Hindlimb muscle (tissue), 1 donor: ENCODE measurements at regions not wholly inside any gene's neighbourhood (a gene's known extent, or its start where the extent isn't known, plus 50 kb on each side); places are given as distances from the start of the nearest gene placed in this dataset.
"Not testable (repeated sequence)": the region's sequence is repeated elsewhere in the genome, so short reads cannot be mapped to it uniquely, and the experiment has no call there.

Experiments
- DNase-seq: peaks from one replicate; pipeline ENCODE4 v3.0.0-alpha.2; 2013

- no peak for DNase-seq
Measured at GRCh38 chr2:4049463-4049862, 346.1 kb downstream of the DCDC2C start.

- DNase-seq, result no peak
Measured at GRCh38 chr2:4053769-4054493, 350.6 kb downstream of the DCDC2C start.

GRCh38 chr2:4066217-4066616 lies 362.8 kb downstream of the DCDC2C start:
- no peak for DNase-seq

- DNase-seq, result no peak
Measured at GRCh38 chr2:4073026-4073569, 369.7 kb downstream of the DCDC2C start.

- no peak for DNase-seq
Measured at GRCh38 chr2:4077017-4077416, 373.6 kb downstream of the DCDC2C start.

GRCh38 chr2:4085186-4085585 lies 381.8 kb downstream of the DCDC2C start:
- DNase-seq, result no peak

- no peak for DNase-seq
Measured at GRCh38 chr2:4090668-4091630, 387.6 kb downstream of the DCDC2C start.

- no peak for DNase-seq
Measured at GRCh38 chr2:4091869-4092268, 388.5 kb downstream of the DCDC2C start.

- no peak for DNase-seq
Measured at GRCh38 chr2:4094743-4095142, 391.4 kb downstream of the DCDC2C start.

GRCh38 chr2:4096978-4097766 lies 393.8 kb downstream of the DCDC2C start:
- DNase-seq, result no peak

- no peak for DNase-seq
Measured at GRCh38 chr2:4098137-4098536, 394.8 kb downstream of the DCDC2C start.

- DNase-seq, result no peak
Measured at GRCh38 chr2:4101936-4102335, 398.6 kb downstream of the DCDC2C start.

- no peak for DNase-seq
Measured at GRCh38 chr2:4107179-4107578, 403.8 kb downstream of the DCDC2C start.

- no peak for DNase-seq
Measured at GRCh38 chr2:4110273-4110672, 406.9 kb downstream of the DCDC2C start.

GRCh38 chr2:4115435-4115834 lies 412.1 kb downstream of the DCDC2C start:
- not testable (repeated sequence) for DNase-seq

GRCh38 chr2:4122726-4123125 lies 419.4 kb downstream of the DCDC2C start:
- DNase-seq, result no peak

- DNase-seq, result no peak
Measured at GRCh38 chr2:4130651-4131050, 427.3 kb downstream of the DCDC2C start.

GRCh38 chr2:4134551-4135550 lies 431.5 kb downstream of the DCDC2C start:
- DNase-seq, result no peak

- no peak for DNase-seq
Measured at GRCh38 chr2:4135765-4136164, 432.4 kb downstream of the DCDC2C start.

- no peak for DNase-seq
Measured at GRCh38 chr2:4139316-4139715, 435.9 kb downstream of the DCDC2C start.

- DNase-seq, result no peak
Measured at GRCh38 chr2:4139731-4140130, 436.4 kb downstream of the DCDC2C start.
